Hepatocyte (in vitro differentiated cells): ENCODE measurements at regions not wholly inside any gene's neighbourhood (a gene's known extent, or its start where the extent isn't known, plus 50 kb on each side); places are given as distances from the start of the nearest gene placed in this dataset.

Experiments used
- DNase-seq: peaks from one replicate; pipeline ENCODE4 v3.0.0-alpha.2; 2016; ENCODE audit warnings: low spot score
- H2AFZ ChIP-seq: fragments of 200-600 bp; sonication (generic); 2 replicates; pipeline ENCODE4 v1.6.0; 2016; ENCODE audit warnings: antibody characterized with exemption, mild to moderate bottlenecking
- H3K27ac ChIP-seq: fragments of 200-600 bp; sonication (generic); 2 replicates; pipeline ENCODE4 v1.5.1; 2016; ENCODE audit warnings: mild to moderate bottlenecking
- H3K27me3 ChIP-seq: fragments of 200-600 bp; sonication (generic); 2 replicates; pipeline ENCODE4 v1.6.1; 2016
- H3K36me3 ChIP-seq: fragments of 200-600 bp; sonication (generic); replicated peaks from 2 replicates; pipeline ENCODE4 v1.5.1; 2016; ENCODE audit warnings: low read depth; ENCODE audit not compliant: insufficient read depth
- H3K4me1 ChIP-seq: fragments of 200-600 bp; sonication (generic); 2 replicates; pipeline ENCODE4 v1.5.1; 2016; ENCODE audit warnings: mild to moderate bottlenecking, moderate library complexity; ENCODE audit not compliant: insufficient read depth
- H3K4me2 ChIP-seq: fragments of 200-600 bp; sonication (generic); 2 replicates; pipeline ENCODE4 v1.6.0; 2016
- H3K4me3 ChIP-seq: fragments of 200-600 bp; sonication (generic); 2 replicates; pipeline ENCODE4 v1.5.1; 2016; ENCODE audit warnings: mild to moderate bottlenecking
- H3K79me2 ChIP-seq: fragments of 200-600 bp; sonication (generic); 2 replicates; pipeline ENCODE4 v1.6.0; 2017; ENCODE audit warnings: mild to moderate bottlenecking
- H3K9me2 ChIP-seq: fragments of 200-600 bp; sonication (generic); replicated peaks from 2 replicates; pipeline ENCODE4 v1.6.0; 2017; ENCODE audit warnings: mild to moderate bottlenecking; ENCODE audit not compliant: insufficient read depth
- H3K9me3 ChIP-seq: fragments of 200-600 bp; sonication (generic); 2 replicates; pipeline ENCODE4 v1.5.1; 2016; ENCODE audit warnings: low read depth, mild to moderate bottlenecking
- H4K20me1 ChIP-seq: fragments of 200-600 bp; sonication (generic); 2 replicates; pipeline ENCODE4 v1.6.0; 2016; ENCODE audit warnings: mild to moderate bottlenecking; ENCODE audit not compliant: insufficient read depth, poor library complexity, severe bottlenecking
- CTCF ChIP-seq: fragments of 200-600 bp; sonication (generic); IDR thresholded peaks from 2 replicates; pipeline ENCODE4 v1.5.1; 2016; ENCODE audit warnings: antibody characterized with exemption, mild to moderate bottlenecking; ENCODE audit not compliant: poor library complexity
- EZH2 ChIP-seq: fragments of 200-600 bp; sonication (generic); IDR thresholded peaks from 2 replicates; pipeline ENCODE4 v1.6.1; 2016; ENCODE audit warnings: antibody characterized with exemption, mild to moderate bottlenecking, borderline replicate concordance
- EZH2phosphoT487 ChIP-seq: fragments of 200-600 bp; sonication (generic); IDR thresholded peaks from one replicate; pipeline ENCODE4 v1.6.1; 2018; ENCODE audit warnings: antibody characterized with exemption, mild to moderate bottlenecking, low read depth, moderate library complexity; ENCODE audit not compliant: unreplicated experiment, severe bottlenecking
- WGBS: methylation state at CpG from one replicate; pipeline ENCODE4 v1.1.6; 2016; ENCODE audit warnings: low lambda C conversion rate; ENCODE audit errors: missing lambda C conversion rate; 5-methylcytosine and 5-hydroxymethylcytosine counted together

GRCh38 chr3:106619-107018 lies 89.9 kb upstream of the CHL1 start:
- H4K20me1 ChIP-seq = no peaks in the 10 kb centered on the region
- no peak overlapping the region for H3K27ac ChIP-seq
- no peaks in the 10 kb centered on the region for H3K79me2 ChIP-seq
- no peaks in the 10 kb centered on the region for H3K9me3 ChIP-seq
- no peak overlapping the region for H2AFZ ChIP-seq
- no peak overlapping the region for H3K4me3 ChIP-seq
- H3K4me1 ChIP-seq = no peaks in the 10 kb centered on the region
- no peaks in the 10 kb centered on the region for H3K27me3 ChIP-seq
- H3K9me2 ChIP-seq = no peaks in the 10 kb centered on the region
- 78% methylated on average over 2 of the region's 2 CpGs for WGBS
- TF ChIP-seq EZH2phosphoT487 (no peak), CTCF (no peak), EZH2 (no peak)
- no peak overlapping the region for H3K4me2 ChIP-seq
- no peaks in the 10 kb centered on the region for H3K36me3 ChIP-seq
- DNase-seq = no peak

- DNase-seq = no peak
- H3K4me1 ChIP-seq = no peaks in the 10 kb centered on the region
- no peaks in the 10 kb centered on the region for H3K36me3 ChIP-seq
- no peaks in the 10 kb centered on the region for H4K20me1 ChIP-seq
- no peaks in the 10 kb centered on the region for H3K9me2 ChIP-seq
- H3K79me2 ChIP-seq = no peaks in the 10 kb centered on the region
- WGBS = 92% methylated on average over 8 of the region's 8 CpGs
- H3K9me3 ChIP-seq = no peaks in the 10 kb centered on the region
- H3K4me2 ChIP-seq = no peak overlapping the region
- TF ChIP-seq EZH2 = no peak
- TF ChIP-seq EZH2phosphoT487 = no peak
- no peak for TF ChIP-seq CTCF
- peak overlapping the region; percentile 35 for H3K27ac ChIP-seq
- no peak overlapping the region for H3K4me3 ChIP-seq
- no peaks in the 10 kb centered on the region for H3K27me3 ChIP-seq
- no peak overlapping the region for H2AFZ ChIP-seq
These were observed 85.2 kb upstream of the CHL1 start for GRCh38 chr3:111143-112069.

- no peak for DNase-seq
- Histone ChIP-seq H3K79me2 (no peaks in the 10 kb centered on the region), H4K20me1 (no peaks in the 10 kb centered on the region), H3K4me2 (no peak overlapping the region), H3K4me3 (no peak overlapping the region), H3K27ac (no peak overlapping the region), H3K4me1 (no peaks in the 10 kb centered on the region), H3K9me2 (no peaks in the 10 kb centered on the region), H3K36me3 (no peaks in the 10 kb centered on the region), H3K9me3 (no peaks in the 10 kb centered on the region), H3K27me3 (no peaks in the 10 kb centered on the region), H2AFZ (no peak overlapping the region)
- TF ChIP-seq CTCF = no peak
- TF ChIP-seq EZH2 = no peak
- TF ChIP-seq EZH2phosphoT487 = no peak
- 75% methylated on average over 2 of the region's 2 CpGs for WGBS
These were observed 83.8 kb upstream of the CHL1 start for GRCh38 chr3:112773-113172.
